Spleen (tissue), 7 donors: ENCODE measurements at regions not wholly inside any gene's neighbourhood (a gene's known extent, or its start where the extent isn't known, plus 50 kb on each side); places are given as distances from the start of the nearest gene placed in this dataset.

Source experiments
- CTCF ChIP-seq, 11 experiments: fragments of 200-600 bp in 7 of 11; fragments of 450-650 bp in 4 of 11; sonication (generic) in 4 of 11; IDR thresholded peaks in 8 of 11; conservative IDR thresholded peaks in 3 of 11; 1 replicate in 7 of 11; 2 replicates in 4 of 11; pipeline versions ENCODE4 v1.4.0 to v1.8.0; 2016 to 2021; ENCODE audit warnings: antibody characterized with exemption in 11 of 11, inconsistent platforms in 4 of 11, mild to moderate bottlenecking in 1 of 11
- POLR2AphosphoS5 ChIP-seq, 3 donors: sonication (generic); formaldehyde crosslinking; IDR thresholded peaks; one replicate each; pipeline ENCODE4 v1.5.1; 2017; ENCODE audit warnings: antibody characterized with exemption in 3 of 3
- donor health status: DM: no; HTN: no; CAD: no; lungs with moderate emphysema.
- donor health status: DM: no; HTN: no; CAD: no.
- donor health status: DM: no; HTN: no; CAD: no.

- TF ChIP-seq CTCF (IDR thresholded peaks at IDR 0.05 in 8 of 11, conservative IDR thresholded peaks at IDR 0.05 in 3 of 11) (no peak), POLR2AphosphoS5 (IDR thresholded peaks at IDR 0.05) (no peak)
Observed at GRCh38 chr7:66423729-66424128, 205.0 kb upstream of the KCTD7 start.
